ENCODE measurements at regions not wholly inside any gene's neighbourhood (a gene's known extent, or its start where the extent isn't known, plus 50 kb on each side); places are given as distances from the start of the nearest gene placed in this dataset.
"Not testable (repeated sequence)": the region's sequence is repeated elsewhere in the genome, so short reads cannot be mapped to it uniquely, and the experiment has no call there.

DNA sequence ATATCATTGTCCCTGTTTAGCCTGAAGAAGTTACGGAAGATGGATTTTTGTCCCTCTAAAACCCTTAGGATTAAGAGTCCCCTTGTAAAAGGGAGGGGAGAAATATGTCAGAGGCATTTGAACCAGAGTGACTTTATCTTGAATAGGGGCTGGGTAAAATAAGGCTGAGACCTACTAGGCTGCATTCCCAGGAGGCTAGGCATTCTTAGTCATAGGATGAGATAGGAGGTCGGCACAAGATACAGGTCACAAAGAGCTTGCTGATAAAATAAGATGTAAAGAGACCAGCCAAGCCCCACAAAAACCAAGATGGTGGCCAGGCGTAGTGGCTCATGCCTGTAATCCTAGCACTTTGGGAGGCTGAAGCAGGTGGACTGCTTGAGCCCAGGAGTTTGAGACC lies 60.0 kb upstream of the ARID1A start:
- not testable (repeated sequence) for TF ChIP-seq POLR2A (IDR thresholded peaks at IDR 0.05)
- TF ChIP-seq, protein P1, sequence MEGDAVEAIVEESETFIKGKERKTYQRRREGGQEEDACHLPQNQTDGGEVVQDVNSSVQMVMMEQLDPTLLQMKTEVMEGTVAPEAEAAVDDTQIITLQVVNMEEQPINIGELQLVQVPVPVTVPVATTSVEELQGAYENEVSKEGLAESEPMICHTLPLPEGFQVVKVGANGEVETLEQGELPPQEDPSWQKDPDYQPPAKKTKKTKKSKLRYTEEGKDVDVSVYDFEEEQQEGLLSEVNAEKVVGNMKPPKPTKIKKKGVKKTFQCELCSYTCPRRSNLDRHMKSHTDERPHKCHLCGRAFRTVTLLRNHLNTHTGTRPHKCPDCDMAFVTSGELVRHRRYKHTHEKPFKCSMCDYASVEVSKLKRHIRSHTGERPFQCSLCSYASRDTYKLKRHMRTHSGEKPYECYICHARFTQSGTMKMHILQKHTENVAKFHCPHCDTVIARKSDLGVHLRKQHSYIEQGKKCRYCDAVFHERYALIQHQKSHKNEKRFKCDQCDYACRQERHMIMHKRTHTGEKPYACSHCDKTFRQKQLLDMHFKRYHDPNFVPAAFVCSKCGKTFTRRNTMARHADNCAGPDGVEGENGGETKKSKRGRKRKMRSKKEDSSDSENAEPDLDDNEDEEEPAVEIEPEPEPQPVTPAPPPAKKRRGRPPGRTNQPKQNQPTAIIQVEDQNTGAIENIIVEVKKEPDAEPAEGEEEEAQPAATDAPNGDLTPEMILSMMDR (IDR thresholded peaks at IDR 0.05): not testable (repeated sequence)
